ENCODE measurements at regions not wholly inside any gene's neighbourhood (a gene's known extent, or its start where the extent isn't known, plus 50 kb on each side); places are given as distances from the start of the nearest gene placed in this dataset.

DNA sequence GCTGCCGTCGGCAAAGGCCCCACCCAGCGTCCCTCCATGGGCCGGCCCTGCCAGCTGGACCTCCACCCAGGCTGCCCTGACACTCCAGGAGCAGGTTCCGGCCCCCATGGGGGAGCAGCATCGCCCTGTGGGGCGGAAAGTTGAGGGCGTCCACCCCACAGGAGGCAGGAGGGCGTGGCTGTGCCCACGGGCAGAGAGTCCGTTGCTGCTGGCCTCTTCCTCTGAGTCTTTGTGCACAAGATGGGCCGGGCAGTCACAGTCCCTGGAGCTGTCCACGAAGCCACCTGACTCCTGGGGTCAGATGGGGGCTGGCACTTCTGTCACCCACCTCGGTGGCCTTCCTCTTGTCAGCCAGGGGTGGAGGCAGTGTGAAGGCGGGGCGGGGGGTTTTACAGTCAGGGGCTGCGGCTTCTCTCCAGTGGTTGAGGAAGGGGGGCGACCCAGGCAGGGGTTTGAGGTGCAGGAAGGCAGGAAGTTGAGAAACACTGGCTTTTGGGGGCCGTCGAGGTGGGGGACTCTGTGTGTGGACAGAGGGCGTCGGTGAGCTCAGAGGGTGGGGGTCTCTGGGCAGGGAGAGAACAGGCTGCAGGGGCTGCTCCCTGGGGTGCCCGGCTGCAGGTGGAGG, 67.2 kb upstream of the TTC34 start:
- DNase-seq (no peak), ATAC-seq (no peak)
- H3K9me3 ChIP-seq: peaks cover 0 to 19% (median 0%) of the 10 kb centered on the region in 3 donors
- H3K36me3 ChIP-seq (replicated peaks in 1 of 2; ENCODE audit: insufficient read depth in 1 of 2, low read depth in 2 of 2): no peaks in the 10 kb centered on the region
- no peak overlapping the region for H3K4me3 ChIP-seq
- H3K4me1 ChIP-seq: no peaks in the 10 kb centered on the region
- 45 to 63% methylated on average over 19 to 23 of the region's 23 CpGs for WGBS, 2 donors
- no peak overlapping the region for H3K27ac ChIP-seq
- H3K27me3 ChIP-seq: no peaks in the 10 kb centered on the region
- no peak for TF ChIP-seq POLR2A (IDR thresholded peaks at IDR 0.05)
- TF ChIP-seq, protein P1, sequence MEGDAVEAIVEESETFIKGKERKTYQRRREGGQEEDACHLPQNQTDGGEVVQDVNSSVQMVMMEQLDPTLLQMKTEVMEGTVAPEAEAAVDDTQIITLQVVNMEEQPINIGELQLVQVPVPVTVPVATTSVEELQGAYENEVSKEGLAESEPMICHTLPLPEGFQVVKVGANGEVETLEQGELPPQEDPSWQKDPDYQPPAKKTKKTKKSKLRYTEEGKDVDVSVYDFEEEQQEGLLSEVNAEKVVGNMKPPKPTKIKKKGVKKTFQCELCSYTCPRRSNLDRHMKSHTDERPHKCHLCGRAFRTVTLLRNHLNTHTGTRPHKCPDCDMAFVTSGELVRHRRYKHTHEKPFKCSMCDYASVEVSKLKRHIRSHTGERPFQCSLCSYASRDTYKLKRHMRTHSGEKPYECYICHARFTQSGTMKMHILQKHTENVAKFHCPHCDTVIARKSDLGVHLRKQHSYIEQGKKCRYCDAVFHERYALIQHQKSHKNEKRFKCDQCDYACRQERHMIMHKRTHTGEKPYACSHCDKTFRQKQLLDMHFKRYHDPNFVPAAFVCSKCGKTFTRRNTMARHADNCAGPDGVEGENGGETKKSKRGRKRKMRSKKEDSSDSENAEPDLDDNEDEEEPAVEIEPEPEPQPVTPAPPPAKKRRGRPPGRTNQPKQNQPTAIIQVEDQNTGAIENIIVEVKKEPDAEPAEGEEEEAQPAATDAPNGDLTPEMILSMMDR (IDR thresholded peaks at IDR 0.05): no peak
- intact Hi-C loops (cut with DNase I): no loop called here

GRCh38 chr1:2871246-2871815, 69.8 kb upstream of the TTC34 start:
- no peak for ATAC-seq
- TF ChIP-seq POLR2A (IDR thresholded peaks at IDR 0.05): no peak
- TF ChIP-seq, protein P1 (IDR thresholded peaks at IDR 0.05): no peak
- intact Hi-C loops (cut with DNase I): loop anchor here (10.0 kb wide), 1 partner anchor 543 kb away; no protein-coding TSS in a partner anchor

GRCh38 chr1:2874207-2874606, 72.7 kb upstream of the TTC34 start:
- no peak for TF ChIP-seq POLR2A (IDR thresholded peaks at IDR 0.05)
- TF ChIP-seq, protein P1 (IDR thresholded peaks at IDR 0.05): no peak
- H3K4me1 ChIP-seq: peaks cover 17% of the 10 kb centered on the region
- intact Hi-C loops (cut with DNase I): loop anchor here (10.0 kb wide), 1 partner anchor 541 kb away; no protein-coding TSS in a partner anchor
- ATAC-seq (no peak), DNase-seq (no peak)
- H3K36me3 ChIP-seq (replicated peaks in 1 of 2; ENCODE audit: insufficient read depth in 1 of 2, low read depth in 2 of 2): no peaks in the 10 kb centered on the region
- 78 to 80% methylated on average over 7 of the region's 7 CpGs for WGBS, 2 donors
- peaks cover 0 to 19% (median 0%) of the 10 kb centered on the region in 3 donors for H3K9me3 ChIP-seq
- H3K27ac ChIP-seq: peak overlapping the region in 1 of 4 donors; percentile 59
- H3K27me3 ChIP-seq: no peaks in the 10 kb centered on the region
- H3K4me3 ChIP-seq: no peak overlapping the region

More at GRCh38 chr1:2871246-2871815, 69.8 kb upstream of the TTC34 start:
- DNase-seq: no peak
- peaks cover 0 to 19% (median 0%) of the 10 kb centered on the region in 3 donors for H3K9me3 ChIP-seq
- H3K27ac ChIP-seq: no peak overlapping the region
- H3K36me3 ChIP-seq (replicated peaks in 1 of 2; ENCODE audit: insufficient read depth in 1 of 2, low read depth in 2 of 2): no peaks in the 10 kb centered on the region
- H3K4me1 ChIP-seq: peaks cover 17% of the 10 kb centered on the region
- no peaks in the 10 kb centered on the region for H3K27me3 ChIP-seq
- no peak overlapping the region for H3K4me3 ChIP-seq
- 88 to 90% methylated on average over 6 of the region's 6 CpGs for WGBS, 2 donors

- Histone ChIP-seq H3K36me3 (replicated peaks in 1 of 2; ENCODE audit: insufficient read depth in 1 of 2, low read depth in 2 of 2) (no peaks in the 10 kb centered on the region), H3K27me3 (no peaks in the 10 kb centered on the region), H3K4me1 (peaks cover 17% of the 10 kb centered on the region), H3K4me3 (no peak overlapping the region), H3K9me3 (peaks cover 0 to 19% (median 0%) of the 10 kb centered on the region in 3 donors), H3K27ac (peak overlapping the region in 3 of 4 donors; percentile 36 to 59 (median 42))
- intact Hi-C loops (cut with DNase I): loop anchor here (10.0 kb wide), 1 partner anchor 540 kb away; no protein-coding TSS in a partner anchor
- 28 to 33% methylated on average over 20 to 30 of the region's 30 CpGs for WGBS, 2 donors
- ATAC-seq (peak; percentile 58), DNase-seq (peak; percentile 29 to 58 (median 44))
- TF ChIP-seq, protein P1 (IDR thresholded peaks at IDR 0.05): no peak
- TF ChIP-seq POLR2A (IDR thresholded peaks at IDR 0.05): no peak
These were observed 73.4 kb upstream of the TTC34 start for GRCh38 chr1:2874607-2875480.

Data from body of pancreas (tissue), 4 donors.